BE2C (cell line): ENCODE measurements at regions not wholly inside any gene's neighbourhood (a gene's known extent, or its start where the extent isn't known, plus 50 kb on each side); places are given as distances from the start of the nearest gene placed in this dataset.

Source experiments
- DNase-seq: peaks from one replicate; pipeline ENCODE4 v3.0.0-alpha.2; 2020
- H3K27me3 ChIP-seq: fragments of 250-450 bp; sonication (Bioruptor Pico); 2 replicates; pipeline ENCODE4 v1.5.1; 2020; ENCODE audit warnings: mild to moderate bottlenecking
- H3K36me3 ChIP-seq: fragments of 250-450 bp; sonication (Bioruptor Pico); 2 replicates; pipeline ENCODE4 v1.5.1; 2020; ENCODE audit warnings: mild to moderate bottlenecking
- H3K4me1 ChIP-seq: fragments of 250-450 bp; sonication (Bioruptor Pico); 2 replicates; pipeline ENCODE4 v1.5.1; 2020
- H3K4me3 ChIP-seq: 2 replicates; pipeline ENCODE4 v1.5.1; 2011; ENCODE audit warnings: low read depth, low read length
- H3K9me3 ChIP-seq: fragments of 250-450 bp; sonication (Bioruptor Pico); 2 replicates; pipeline ENCODE4 v1.5.1; 2020
- CTCF ChIP-seq: IDR thresholded peaks from 2 replicates; pipeline ENCODE4 v1.5.1; 2012; ENCODE audit warnings: mild to moderate bottlenecking, low read depth, low read length

- H3K9me3 ChIP-seq, result no peaks in the 10 kb centered on the region
- H3K36me3 ChIP-seq, result no peaks in the 10 kb centered on the region
- no peak for DNase-seq
- TF ChIP-seq CTCF, result no peak
- no peak overlapping the region for H3K4me3 ChIP-seq
- no peaks in the 10 kb centered on the region for H3K4me1 ChIP-seq
- H3K27me3 ChIP-seq, result peaks cover 48% of the 10 kb centered on the region
These were observed 82.7 kb upstream of the DUSP22 start for GRCh38 chr6:209432-210103.

- no peak for TF ChIP-seq CTCF
- H3K4me3 ChIP-seq, result no peak overlapping the region
- H3K36me3 ChIP-seq, result no peaks in the 10 kb centered on the region
- H3K4me1 ChIP-seq, result no peaks in the 10 kb centered on the region
- no peaks in the 10 kb centered on the region for H3K9me3 ChIP-seq
- DNase-seq, result no peak
- H3K27me3 ChIP-seq, result peaks cover 45% of the 10 kb centered on the region
These were observed 82.2 kb upstream of the DUSP22 start for GRCh38 chr6:210104-210456.

- Histone ChIP-seq H3K4me3 (no peak overlapping the region), H3K27me3 (peaks cover 41% of the 10 kb centered on the region), H3K9me3 (no peaks in the 10 kb centered on the region), H3K36me3 (no peaks in the 10 kb centered on the region), H3K4me1 (no peaks in the 10 kb centered on the region)
- DNase-seq, result no peak
- no peak for TF ChIP-seq CTCF
These were observed 81.4 kb upstream of the DUSP22 start for GRCh38 chr6:210778-211374.

- Histone ChIP-seq H3K36me3 (no peaks in the 10 kb centered on the region), H3K4me1 (no peaks in the 10 kb centered on the region), H3K9me3 (no peaks in the 10 kb centered on the region), H3K27me3 (peaks cover 37% of the 10 kb centered on the region), H3K4me3 (no peak overlapping the region)
- no peak for DNase-seq
- TF ChIP-seq CTCF, result no peak
These were observed 80.3 kb upstream of the DUSP22 start for GRCh38 chr6:211871-212497.

- Histone ChIP-seq H3K4me3 (no peak overlapping the region), H3K36me3 (no peaks in the 10 kb centered on the region), H3K27me3 (peaks cover 37% of the 10 kb centered on the region), H3K9me3 (no peaks in the 10 kb centered on the region), H3K4me1 (no peaks in the 10 kb centered on the region)
- no peak for DNase-seq
- TF ChIP-seq CTCF, result no peak
These were observed 79.0 kb upstream of the DUSP22 start for GRCh38 chr6:213284-213683.

- Histone ChIP-seq H3K36me3 (no peaks in the 10 kb centered on the region), H3K4me1 (no peaks in the 10 kb centered on the region), H3K9me3 (no peaks in the 10 kb centered on the region), H3K4me3 (no peak overlapping the region), H3K27me3 (peaks cover 29% of the 10 kb centered on the region)
- TF ChIP-seq CTCF, result no peak
- no peak for DNase-seq
These were observed 77.9 kb upstream of the DUSP22 start for GRCh38 chr6:214428-214827.
